NCI-H446 treated with DMSO at 0.1 percent for 48 hours (cell line): ENCODE measurements at regions not wholly inside any gene's neighbourhood (a gene's known extent, or its start where the extent isn't known, plus 50 kb on each side); places are given as distances from the start of the nearest gene placed in this dataset.
"Not testable (repeated sequence)": the region's sequence is repeated elsewhere in the genome, so short reads cannot be mapped to it uniquely, and the experiment has no call there.

Experiments
- DNase-seq: peaks from one replicate; lab custom pipeline; 2025; lab: John Stamatoyannopoulos, UW

DNA sequence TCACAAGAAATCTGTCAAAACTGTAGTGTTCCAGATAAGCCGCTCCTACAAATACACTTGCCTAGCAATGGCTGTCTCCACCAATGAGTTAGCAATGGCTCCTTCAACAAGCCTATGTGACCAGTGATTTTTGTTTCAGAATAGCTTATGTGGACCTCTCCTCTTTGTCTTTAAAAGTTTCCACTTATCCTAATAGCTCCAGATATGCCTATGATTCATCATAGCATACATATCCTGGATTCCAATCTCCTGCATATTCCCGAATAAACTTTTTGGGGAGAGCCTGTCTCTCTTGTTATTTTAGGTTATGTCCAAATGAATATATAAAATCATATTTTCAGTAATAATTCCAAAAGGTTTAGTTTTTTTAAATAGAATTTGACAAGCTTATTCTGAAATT, 510.6 kb downstream of the ARL4A start:
- no peak for DNase-seq

DNA sequence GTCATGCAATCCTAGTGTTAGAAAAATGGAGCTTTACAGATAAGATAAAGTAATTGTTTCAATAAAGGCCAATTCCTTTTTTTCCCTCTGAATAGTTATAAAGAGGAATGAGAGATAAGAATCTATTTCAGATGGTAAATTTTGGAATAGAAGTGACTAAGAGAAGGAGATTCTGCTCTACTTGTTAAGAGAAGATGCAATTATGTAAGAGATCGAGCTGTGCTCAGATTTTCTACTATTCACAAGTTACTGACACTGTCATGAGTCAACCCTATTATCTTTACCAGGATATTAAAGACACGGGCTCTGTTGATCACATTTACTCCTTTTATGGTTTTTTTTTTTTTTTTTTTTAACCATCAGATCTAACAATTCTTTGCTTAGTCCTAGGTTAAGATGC, 511.3 kb downstream of the ARL4A start:
- DNase-seq: no peak

- DNase-seq: no peak
These were observed 514.2 kb downstream of the ARL4A start for GRCh38 chr7:13201628-13202027.

DNA sequence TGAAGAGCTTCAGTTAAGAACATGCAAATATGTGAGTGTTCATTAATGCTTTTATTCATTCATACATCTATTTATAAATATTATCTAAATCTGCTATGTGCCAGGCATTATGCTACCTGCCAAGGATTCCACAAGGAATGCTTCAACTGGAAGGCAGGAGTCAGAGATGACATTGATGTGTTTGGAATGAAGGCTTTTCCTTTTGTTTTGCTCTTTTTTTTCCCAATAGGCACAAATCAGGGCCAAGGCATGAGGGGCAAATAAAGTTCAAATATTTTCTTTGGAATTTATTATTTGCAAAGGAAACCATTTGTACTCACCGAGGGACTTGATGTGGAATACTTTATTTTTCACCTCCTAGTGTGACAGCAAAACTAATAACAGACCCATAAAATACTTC, 530.3 kb downstream of the ARL4A start:
- no peak for DNase-seq

GRCh38 chr7:13225068-13225467, 537.6 kb downstream of the ARL4A start:
- DNase-seq: no peak

DNA sequence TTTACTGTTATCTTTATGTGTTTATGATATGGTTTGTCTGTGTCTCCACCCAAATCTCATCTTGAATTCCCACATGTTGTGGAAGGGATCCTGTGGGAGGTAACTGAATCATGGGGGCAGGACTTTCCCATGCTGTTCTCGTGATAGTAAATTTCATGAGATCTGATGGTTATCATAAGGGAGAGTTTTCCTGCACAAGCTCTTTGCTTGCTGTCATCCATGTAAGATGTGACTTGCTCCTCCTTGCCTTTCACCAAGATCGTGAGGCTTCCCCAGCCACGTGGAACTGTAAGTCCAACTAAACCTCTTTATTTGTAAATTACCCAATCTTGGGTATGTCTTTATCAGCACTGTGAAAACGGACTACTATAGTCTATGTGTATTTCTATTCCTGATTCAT, 539.0 kb downstream of the ARL4A start:
- no peak for DNase-seq

- DNase-seq: no peak
These were observed 543.8 kb downstream of the ARL4A start for GRCh38 chr7:13231216-13231615.

DNA sequence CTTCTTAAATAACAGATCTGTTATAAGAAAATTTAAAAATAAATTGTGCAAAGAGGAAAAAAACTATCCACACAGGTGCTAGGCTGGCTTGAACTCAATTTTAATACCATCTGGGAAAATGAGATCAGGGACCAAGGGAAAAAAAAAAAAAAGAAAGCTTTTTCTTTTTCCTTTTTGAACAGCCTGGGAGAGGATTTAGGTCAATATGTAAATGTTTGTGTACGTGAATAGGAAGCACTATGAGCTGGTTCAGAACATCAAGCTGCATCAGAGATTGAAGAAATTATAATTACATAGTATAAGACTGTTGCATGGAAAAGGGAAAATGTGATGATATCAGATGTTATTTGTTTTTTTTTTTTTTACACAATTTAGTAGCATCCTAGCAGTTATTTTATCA, 548.0 kb downstream of the ARL4A start:
- no peak for DNase-seq

DNA sequence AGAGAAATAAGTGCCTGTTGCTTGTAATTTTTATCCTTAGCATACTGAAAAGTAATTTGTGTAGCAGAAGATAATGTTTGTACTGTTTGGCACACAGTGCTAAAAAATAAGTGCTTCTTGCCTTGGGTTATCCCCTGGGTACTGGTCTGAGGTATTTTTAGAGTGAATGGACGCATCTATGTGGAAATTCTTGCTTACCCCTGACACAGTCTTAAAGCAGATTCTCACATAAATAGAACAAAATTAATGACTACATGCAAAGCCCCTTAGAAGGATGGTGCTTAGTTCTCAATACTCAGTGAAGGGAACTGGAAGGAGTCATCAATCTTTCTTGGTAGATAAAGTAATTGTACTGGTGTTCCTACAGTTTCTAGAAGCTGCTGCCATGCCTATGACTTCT, 548.6 kb downstream of the ARL4A start:
- no peak for DNase-seq

DNA sequence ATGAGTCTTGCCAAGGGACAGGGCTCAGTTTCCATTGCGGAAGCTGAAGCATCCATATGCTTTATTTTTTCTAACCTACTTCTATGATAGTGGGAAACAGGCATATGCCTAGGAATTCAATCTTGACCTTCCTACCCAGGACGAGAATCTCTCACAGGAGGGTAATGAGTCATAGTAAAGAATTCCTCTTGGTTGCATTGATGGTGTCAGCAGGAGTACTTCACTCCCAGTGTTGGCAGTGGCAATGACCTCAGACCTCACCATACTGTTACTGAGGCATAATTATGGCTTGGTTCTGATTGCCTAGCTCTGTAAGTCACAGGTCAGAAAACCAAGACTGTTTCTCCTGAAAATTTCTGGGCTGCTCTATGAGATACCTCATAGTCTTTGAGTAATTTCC, 552.9 kb downstream of the ARL4A start:
- no peak for DNase-seq

GRCh38 chr7:13241416-13241815, 554.0 kb downstream of the ARL4A start:
- DNase-seq: no peak

DNA sequence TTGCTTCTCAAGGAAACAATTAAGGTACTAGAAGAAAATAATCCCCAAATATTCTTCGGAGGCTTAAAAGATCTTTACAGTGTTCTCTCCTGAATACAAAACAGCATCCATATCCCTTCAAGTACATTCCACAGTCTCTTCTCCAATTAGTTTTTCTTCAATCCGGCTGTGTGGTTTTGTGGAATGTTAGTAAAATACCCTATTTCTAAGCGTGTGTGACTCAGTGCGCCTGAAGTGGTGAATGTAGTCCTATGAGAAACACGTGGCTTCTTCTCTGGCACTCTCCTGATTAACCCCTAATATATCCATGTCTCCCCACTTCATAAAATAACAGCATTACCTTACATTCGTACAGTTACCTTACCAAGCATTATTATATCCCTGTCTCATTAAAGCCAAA, 570.2 kb downstream of the ARL4A start:
- no peak for DNase-seq

GRCh38 chr7:13258386-13258785, 571.0 kb downstream of the ARL4A start:
- no peak for DNase-seq

- no peak for DNase-seq
These were observed 572.5 kb downstream of the ARL4A start for GRCh38 chr7:13259930-13260329.

DNA sequence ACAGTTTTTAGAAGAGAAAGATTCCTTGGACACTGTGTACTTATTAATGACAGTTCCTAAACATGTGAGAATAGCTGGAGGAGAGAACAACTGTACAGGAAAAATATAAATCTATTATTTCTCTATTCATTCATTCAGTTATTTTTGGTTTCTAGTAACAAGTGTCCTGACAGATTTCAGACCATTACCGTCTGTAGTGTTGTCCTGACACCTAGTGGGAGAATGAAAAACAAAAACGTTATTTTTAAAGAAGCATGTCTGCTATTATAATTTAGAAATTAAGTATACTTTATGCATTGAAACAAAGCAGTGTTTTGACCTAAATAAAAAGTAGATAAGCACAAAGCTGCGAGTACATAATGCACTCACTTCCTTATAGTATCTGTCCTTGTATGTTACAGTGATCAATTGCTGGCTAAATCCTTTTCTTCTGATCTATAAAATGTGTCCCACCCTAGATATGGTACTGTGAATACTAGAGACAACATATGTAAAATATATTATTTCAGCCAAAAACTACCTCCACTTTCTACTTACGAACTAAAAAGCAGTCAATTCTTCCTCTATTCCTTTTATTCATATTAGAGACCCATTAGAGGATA, 575.6 kb downstream of the ARL4A start:
- DNase-seq: no peak

DNA sequence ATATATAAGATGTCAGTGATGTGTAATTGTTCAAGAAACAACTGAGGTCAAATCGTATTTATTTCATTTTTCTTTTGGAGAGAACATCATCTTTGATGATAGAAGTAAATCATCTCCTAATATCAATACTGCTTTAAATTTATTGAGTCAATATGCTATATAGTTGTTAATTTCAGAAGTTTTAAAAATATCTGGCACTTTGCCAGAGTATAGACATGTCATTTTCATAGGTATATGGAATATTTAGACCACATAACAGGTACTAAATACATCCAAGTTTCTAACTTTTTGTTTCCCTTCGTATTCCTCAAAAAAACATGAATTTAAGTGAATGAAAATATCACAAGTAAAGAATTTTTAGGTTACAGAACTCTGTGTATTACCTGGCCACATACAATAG, 577.8 kb downstream of the ARL4A start:
- no peak for DNase-seq

- DNase-seq: not testable (repeated sequence)
These were observed 586.8 kb downstream of the ARL4A start for GRCh38 chr7:13274205-13274604.

DNA sequence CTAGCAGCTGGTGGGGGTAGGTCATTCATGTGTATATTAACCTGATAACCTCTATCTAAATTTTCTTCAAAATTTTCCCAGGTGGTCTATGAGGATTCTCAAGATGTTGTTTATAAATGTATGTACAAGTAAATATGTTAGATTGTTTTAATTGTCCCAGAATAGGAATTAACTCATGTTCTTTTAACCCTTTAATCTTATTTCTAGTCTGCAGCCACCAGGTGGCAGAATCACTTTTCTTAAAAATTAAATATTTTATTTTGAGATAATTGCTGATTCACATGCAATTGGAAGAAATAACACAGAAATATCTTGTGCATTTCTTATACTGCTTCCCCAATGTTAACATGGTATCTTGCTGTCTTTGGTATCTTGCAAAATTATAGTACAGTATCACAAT, 589.5 kb downstream of the ARL4A start:
- DNase-seq: no peak

DNA sequence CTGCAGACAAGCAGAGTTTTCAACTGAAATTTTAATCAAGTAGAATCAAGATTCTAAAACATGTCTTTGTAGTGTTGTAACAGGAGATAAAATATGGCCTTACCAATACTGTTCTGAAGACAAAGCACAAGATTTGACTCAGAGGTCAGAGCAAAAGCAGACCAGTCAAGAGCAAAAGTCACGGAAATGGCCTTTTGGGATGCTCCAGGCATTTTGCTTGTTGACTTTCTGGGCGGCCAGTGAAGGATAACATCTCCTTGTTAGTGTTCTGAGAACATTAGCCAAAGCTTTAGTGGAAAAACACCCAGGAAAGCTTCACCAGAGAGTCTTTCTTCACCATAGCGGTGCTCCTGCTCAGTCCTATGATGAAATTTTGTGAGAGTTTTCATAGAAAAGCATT, 590.6 kb downstream of the ARL4A start:
- DNase-seq: no peak

DNA sequence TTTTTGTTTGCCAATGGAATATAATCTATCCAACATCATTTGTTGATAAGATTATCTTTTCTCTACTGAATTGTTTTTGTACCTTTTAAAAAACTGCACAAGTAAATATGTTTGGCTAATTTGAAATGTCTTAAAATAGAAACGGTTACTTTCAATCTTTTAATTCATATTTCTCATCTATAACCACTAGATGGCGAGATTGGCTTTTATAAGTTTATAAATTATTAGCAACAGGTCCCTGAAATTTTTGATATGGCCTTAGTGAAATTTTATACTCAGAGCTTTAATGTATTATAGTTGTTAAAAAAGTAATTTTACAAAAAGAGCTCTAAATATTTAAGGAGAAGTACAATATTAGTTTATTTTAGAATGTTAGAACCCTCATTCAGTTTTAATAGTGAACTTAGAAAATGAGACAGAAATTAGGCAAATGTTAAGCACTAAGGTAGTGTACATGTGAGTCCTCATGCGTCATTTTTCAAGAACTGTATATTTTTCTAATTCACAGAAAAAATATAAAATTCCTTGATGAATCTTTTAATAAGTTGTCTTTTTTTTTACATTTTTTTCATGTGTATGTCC, 592.5 kb downstream of the ARL4A start:
- DNase-seq: peak; percentile 39

GRCh38 chr7:13282377-13282980, 595.0 kb downstream of the ARL4A start:
- peak; percentile 34 for DNase-seq

GRCh38 chr7:13286916-13287315, 599.5 kb downstream of the ARL4A start:
- no peak for DNase-seq

- DNase-seq: no peak
These were observed 601.1 kb downstream of the ARL4A start for GRCh38 chr7:13288516-13288915.

GRCh38 chr7:13290975-13291374, 603.5 kb downstream of the ARL4A start:
- peak; percentile 22 for DNase-seq
